Vagina (tissue), 2 donors: ENCODE measurements at regions not wholly inside any gene's neighbourhood (a gene's known extent, or its start where the extent isn't known, plus 50 kb on each side); places are given as distances from the start of the nearest gene placed in this dataset.

Source experiments
- POLR2A ChIP-seq, 2 donors: fragments of 450-650 bp; IDR thresholded peaks; one replicate each; pipeline ENCODE4 v1.6.1; 2017; ENCODE audit warnings: antibody characterized with exemption in 2 of 2, mild to moderate bottlenecking in 2 of 2, moderate library complexity in 2 of 2
- POLR2AphosphoS5 ChIP-seq, 2 donors: sonication (generic); formaldehyde crosslinking; IDR thresholded peaks; one replicate each; pipeline ENCODE4 v1.9.0; 2017; ENCODE audit warnings: antibody characterized with exemption in 2 of 2, mild to moderate bottlenecking in 2 of 2, low read depth in 1 of 2; ENCODE audit not compliant: insufficient read depth in 1 of 2
- TF ChIP-seq, protein P1 (sequence below), 3 experiments: fragments of 450-650 bp in 2 of 3; fragments of 200-600 bp in 1 of 3; sonication (generic) in 1 of 3; IDR thresholded peaks; one replicate each; pipeline ENCODE4 v1.5.1; 2017 to 2019; ENCODE audit warnings: antibody characterized with exemption in 3 of 3, mild to moderate bottlenecking in 2 of 3, moderate library complexity in 2 of 3

DNA sequence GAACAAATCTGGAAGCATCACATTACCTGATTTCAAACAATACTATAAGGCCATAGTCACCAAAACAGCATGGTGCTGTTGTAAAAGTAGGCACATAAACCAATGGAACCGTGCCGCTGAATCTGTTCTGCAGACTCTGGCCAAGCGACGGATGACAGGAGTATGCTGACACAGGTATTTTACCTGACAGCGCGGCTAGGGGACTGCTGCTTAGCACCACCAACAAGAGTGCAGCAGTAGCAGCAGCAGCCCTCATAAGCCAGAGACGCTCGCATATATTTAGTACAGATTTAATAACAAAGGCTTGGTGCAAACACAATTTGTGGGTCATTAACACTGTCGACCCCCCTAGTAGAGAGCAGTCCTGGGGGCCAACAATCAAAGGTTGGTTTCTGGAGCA, 677.6 kb upstream of the LMO3 start:
- TF ChIP-seq, protein P1, sequence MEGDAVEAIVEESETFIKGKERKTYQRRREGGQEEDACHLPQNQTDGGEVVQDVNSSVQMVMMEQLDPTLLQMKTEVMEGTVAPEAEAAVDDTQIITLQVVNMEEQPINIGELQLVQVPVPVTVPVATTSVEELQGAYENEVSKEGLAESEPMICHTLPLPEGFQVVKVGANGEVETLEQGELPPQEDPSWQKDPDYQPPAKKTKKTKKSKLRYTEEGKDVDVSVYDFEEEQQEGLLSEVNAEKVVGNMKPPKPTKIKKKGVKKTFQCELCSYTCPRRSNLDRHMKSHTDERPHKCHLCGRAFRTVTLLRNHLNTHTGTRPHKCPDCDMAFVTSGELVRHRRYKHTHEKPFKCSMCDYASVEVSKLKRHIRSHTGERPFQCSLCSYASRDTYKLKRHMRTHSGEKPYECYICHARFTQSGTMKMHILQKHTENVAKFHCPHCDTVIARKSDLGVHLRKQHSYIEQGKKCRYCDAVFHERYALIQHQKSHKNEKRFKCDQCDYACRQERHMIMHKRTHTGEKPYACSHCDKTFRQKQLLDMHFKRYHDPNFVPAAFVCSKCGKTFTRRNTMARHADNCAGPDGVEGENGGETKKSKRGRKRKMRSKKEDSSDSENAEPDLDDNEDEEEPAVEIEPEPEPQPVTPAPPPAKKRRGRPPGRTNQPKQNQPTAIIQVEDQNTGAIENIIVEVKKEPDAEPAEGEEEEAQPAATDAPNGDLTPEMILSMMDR (IDR thresholded peaks at IDR 0.05), result no peak
- no peak for TF ChIP-seq POLR2A (IDR thresholded peaks at IDR 0.05)
- no peak for TF ChIP-seq POLR2AphosphoS5 (IDR thresholded peaks at IDR 0.05; ENCODE audit: insufficient read depth in 1 of 2, low read depth in 1 of 2)
